NCI-H345 treated with DMSO at 0.1 percent for 48 hours (cell line): ENCODE measurements at regions not wholly inside any gene's neighbourhood (a gene's known extent, or its start where the extent isn't known, plus 50 kb on each side); places are given as distances from the start of the nearest gene placed in this dataset.
"Not testable (repeated sequence)": the region's sequence is repeated elsewhere in the genome, so short reads cannot be mapped to it uniquely, and the experiment has no call there.

Experiments
- DNase-seq: peaks from one replicate; lab custom pipeline; 2025; ENCODE audit not compliant: unreplicated experiment; lab: John Stamatoyannopoulos, UW

DNA sequence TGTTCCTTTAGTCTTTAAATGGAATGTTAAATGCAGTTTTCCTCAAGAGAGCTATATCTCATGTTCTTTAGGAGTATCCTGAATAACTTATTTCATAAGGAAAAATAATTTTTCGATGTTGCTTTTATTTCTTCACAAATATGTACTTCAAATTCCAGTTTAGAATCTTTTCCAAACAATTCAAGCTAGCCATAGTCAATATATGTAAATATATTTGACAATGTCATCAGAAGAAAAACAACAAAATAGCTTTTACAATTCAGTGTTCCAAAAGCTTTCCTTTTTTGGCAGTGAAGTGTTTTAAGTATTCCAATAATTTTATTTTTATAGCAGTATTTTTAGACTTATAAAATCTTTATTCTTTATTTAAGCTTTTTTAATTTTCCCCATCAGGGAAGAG is 1532.0 kb downstream of the PCDH18 start:
- DNase-seq: no peak

DNA sequence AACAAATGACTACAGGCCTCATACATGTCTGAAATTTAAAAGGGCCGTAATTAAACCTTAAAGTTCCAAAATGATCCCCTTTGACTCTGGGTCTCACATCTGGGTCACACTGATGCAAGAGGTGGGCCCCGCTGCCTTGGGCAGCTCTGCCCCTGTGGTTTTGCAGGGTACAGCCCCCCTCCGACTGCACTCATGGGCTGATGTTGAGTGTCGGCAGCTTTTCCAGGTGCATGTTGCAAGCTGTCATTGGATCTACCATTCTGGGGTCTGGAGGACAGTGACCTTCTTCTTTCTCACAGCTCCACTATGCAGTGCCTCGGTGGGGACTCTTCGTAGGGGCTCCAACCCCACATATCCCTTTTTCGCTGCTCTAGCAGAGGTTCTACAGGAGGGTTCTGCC is 1537.9 kb downstream of the PCDH18 start:
- DNase-seq: no peak

DNA sequence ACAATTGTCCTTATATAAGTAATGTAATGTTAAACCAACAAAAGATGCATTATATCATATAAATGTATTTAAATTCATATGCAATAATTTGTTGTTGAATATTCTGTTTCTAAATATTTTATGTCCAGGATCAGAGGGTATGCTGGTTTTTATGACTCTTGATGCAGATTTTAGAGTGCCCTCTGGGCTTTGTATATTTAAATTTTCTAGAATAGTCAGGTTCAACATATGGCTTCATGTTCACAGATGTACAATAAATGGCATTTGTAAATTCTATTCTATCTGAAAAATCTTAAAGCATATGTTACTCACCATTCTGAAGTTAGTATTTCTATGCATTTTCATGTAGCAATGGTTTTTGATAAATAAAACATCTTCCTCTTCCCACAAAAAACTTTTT is 1555.4 kb downstream of the PCDH18 start:
- DNase-seq: no peak

DNA sequence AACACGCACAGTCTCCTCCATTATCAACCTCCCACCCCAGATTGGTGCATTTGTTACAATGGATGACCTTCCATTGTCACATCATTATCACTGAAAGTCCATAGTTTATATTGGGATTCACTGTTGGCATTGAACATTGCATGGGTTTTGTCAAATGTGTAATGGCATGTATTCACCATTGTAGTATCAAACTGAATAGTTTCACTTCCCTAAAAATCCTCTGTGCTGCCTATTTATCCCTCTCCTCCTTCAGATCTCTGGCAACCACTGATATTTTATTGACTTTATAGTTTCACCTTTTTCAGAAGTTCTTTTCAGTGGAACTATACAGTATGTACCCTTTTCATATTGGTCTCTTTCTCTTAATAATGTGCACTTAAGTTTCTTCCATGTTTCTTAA is 1565.4 kb downstream of the PCDH18 start:
- DNase-seq: no peak

DNA sequence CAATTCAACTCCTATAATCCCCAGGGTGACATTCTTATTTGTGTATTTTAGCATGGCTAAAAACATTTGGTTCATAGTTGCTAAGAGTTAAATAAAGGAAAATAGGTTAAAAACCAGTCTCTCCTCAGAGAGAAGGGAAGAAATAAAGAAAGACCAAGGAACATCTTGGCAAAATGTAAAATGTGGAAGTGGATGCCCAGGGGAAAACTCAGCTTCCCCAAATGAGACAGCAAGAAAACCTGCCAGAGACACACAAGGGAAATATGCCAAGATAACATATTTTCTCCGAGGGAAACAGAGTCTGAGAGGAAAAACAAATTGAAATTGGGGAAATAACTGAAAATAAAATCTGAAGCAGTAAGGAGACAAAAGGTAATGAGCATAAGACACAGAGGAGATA is 1569.3 kb downstream of the PCDH18 start:
- DNase-seq: no peak

DNA sequence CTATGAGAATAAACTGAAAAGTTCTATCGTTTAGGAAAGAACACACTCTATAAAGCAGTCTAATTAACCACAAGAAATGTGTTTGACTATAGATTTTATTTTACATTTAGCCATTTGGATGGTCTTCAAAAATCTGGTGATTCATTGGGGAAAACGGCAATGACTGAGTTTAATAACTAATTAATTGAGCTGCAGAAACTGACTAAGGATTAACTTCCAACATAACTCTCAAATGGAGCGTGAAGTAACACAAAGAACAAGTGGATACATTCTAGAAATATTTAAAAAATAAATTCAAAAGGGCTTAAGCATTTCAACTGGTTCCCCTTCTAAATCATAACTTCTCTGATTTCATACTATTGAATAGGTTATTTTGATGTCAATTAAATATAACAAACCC is 1582.4 kb downstream of the PCDH18 start:
- no peak for DNase-seq

DNA sequence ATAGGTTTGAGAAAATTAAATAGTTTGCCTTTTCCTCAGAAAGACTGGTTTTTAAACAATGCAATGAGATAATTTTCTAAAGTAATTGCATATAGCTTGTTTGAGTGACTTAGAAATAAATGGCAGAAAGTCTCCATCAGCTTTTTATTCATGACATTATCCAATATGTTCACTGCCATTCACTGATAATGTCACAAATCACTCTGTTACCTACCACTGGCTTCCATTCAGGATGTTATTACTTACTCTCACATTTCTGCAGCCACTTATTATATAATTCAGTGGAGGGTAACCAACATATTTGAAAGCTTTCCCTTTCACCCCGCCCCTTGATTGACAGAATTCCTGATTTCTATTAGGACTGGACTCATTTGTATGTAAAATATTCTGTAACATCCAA is 1583.5 kb downstream of the PCDH18 start:
- no peak for DNase-seq

DNA sequence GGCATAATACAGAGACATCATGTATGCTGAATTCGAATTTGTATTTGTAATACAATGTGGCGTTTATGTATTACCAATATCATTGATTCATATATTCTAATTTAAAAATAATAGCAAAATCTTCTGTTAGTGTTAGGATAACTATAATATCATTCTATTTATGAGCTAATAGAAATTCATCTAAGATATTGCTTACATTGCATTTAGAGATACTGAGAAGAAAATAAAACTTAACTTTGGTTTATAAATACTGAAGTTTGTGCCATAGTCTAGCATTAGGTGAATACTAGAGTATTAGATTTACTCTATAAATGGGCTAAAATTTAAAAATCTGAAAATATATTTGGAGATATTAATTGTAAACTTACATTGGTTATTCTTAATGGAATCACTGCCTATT is 1590.6 kb downstream of the PCDH18 start:
- DNase-seq: no peak

DNA sequence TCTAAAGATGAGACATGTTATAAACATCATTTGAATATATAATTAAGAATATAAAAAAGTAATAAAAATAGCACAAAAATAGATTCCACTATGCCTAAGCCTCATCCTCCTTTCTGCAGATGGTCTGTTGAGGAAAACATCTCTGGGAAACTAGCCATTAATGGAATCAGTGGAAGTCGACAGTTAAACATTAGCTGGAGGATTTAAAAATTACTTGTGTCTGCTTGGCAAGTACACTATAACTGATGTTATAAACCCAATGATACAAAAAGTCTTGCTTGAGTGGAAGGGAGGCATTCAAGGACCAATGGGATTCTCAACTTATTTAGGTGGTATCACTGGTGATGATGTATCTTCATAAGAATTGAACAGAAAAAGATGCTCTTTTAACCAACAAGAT is 1598.3 kb downstream of the PCDH18 start:
- DNase-seq: no peak

DNA sequence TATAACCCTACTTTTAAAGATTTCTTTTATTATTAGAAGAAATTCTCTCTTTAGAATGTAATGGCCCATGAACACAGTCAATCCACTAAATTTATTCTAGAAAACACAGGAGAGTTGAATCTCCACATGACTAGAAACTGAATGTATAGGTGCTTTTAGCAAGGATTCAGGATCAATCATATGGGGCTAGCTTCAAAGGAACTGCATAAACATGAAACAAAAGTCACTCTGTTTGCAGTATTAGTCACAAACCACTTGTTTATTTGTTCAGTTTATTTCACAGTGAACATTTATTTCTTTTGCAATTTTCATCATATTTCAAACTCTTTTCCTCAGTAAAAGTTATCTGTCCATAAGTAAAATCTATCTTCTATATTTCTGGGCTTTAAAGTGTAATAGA is 1604.6 kb downstream of the PCDH18 start:
- no peak for DNase-seq

DNA sequence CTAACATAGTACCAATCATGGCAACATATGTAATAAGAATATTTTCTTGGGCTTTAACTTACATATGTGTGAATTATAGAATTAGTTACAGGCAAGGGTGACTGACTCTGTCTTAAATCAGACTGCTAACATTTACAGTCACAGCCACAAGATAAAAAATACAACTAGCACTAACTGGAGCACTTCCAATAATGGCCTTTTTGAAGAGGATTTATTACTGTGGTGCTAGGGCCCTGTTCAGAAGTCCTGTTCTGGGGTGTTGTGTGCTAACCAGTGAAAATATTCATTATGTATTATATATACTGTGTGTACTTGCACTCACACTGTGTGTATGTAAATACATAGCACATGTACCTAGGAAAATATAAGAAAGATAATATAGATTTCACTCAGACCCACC is 1611.2 kb downstream of the PCDH18 start:
- no peak for DNase-seq

DNA sequence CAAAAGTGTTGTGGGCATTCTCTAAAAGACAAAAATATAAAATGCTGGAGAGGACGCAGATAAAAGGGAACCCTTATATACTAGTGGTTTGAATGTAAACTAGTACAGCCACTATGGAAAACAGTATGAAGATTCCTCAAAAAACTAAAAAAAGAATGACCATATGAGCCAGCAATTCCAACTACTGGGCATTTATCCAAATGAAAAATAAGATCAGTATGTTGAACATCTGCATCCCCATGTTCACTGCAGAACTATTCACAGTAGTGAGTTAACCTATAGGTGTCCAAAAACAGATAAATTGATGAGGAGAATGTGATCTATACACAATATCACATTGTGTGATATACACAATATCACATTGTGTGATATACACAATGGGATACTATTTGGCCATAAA is 1615.3 kb downstream of the PCDH18 start:
- no peak for DNase-seq

DNA sequence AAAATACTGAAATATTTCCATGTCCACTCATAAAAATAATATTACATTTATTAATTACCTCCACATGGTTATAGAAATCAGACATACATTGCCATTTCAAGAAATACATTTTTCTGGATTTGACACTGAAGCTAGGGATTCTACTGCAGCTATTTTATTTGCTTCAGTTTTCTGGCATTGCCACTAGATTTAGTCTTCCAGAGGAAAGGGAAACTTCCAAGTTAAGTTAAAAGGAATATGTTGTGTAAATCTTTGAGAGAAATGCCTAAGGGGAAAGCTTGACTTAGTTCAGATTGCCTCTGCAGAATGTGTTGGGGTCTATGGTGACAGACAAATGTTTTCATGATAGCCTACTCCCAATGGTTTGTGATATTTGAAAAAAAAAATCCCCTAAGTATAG is 1631.3 kb downstream of the PCDH18 start:
- DNase-seq: no peak

DNA sequence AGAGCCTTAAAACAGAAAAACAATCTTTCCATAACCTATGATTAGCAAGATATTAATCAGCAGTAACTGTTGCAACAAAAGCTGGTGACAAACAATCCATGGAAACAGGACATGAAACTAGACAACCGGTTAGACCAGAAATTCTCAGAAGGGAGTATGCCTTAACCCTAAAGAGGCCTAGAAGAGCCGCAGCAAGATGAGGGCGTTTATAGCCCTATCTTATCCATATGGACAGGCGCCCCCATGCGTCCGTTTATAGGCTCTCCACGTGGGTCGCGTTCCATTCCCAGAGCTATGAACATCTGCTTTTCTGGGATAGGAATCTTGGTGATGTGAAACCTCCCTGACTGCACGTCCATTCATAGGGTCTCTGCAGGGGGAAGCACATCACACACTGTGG is 1662.7 kb upstream of the PABPC4L start:
- not testable (repeated sequence) for DNase-seq

DNA sequence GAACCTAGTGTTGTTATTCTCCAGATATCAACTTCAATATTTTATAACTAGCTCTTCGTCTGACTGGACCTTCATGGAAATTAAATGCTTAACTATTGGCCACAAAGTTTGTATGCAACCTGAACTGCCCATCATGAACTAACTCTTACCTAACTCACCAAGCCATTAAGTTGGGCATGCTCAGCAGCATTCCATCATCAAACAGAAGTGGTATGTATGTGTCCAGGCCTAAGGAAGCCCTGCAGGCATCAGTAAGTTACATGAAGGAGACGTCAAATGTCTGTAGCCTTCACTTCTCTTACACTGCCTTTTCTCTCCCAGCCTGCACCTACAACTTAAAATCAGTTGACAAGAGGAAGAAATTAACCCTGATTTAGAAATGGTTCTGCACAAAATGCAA is 1639.2 kb upstream of the PABPC4L start:
- DNase-seq: no peak

DNA sequence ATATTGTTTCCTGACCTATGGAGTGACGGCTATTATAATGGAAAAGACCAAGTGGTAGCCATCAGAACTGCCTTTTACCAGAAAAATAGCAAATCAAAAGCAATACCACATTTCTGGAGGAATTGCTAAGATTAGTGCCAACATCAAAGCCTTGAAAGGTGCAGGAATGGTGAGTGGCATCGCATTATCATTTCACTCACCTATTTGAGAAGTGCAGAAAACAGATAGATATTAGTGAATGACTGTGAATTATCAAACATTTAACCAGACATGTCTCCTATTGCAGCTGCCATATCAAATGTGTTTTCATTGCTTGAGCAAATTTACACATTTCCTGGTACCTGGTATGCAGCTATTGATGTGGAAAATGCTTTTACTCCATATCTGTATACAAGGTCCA is 1638.1 kb upstream of the PABPC4L start:
- DNase-seq: no peak

DNA sequence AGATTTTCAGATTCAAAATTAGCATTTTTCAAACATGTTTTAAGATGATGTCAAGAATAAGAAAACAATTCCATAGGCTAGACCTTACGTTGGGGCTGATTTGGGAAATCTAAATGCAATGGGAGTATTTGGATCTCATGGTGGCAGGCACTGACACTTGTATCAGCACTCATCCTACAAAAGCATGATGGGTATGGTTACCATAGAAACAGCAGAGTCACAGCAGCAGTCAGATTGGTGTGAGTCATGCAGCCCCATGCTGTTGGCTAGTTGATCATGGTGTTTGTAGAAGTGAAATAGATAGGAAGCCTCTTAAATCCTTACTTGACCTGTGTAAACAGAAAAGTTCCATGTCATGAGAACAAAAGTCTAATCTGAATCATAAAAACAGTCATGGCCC is 1637.3 kb upstream of the PABPC4L start:
- no peak for DNase-seq

DNA sequence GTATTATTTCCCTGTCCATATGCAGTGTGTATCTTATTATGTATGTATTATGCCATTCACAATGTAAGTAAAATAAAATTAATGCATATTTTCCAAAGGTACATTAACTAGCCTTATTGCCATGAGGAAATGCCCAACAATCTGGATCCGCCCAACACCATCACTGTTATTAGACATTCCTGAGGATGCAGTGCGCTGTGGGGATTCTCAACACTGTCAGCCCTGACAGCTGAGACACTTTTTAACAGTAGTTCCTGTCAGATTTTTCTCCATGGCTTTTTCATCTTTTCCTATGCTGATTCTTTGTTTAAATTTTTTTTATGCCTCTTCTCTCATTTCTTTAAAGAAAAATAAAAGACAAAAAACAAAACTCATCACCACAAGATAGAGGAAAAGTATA is 1632.9 kb upstream of the PABPC4L start:
- DNase-seq: no peak

DNA sequence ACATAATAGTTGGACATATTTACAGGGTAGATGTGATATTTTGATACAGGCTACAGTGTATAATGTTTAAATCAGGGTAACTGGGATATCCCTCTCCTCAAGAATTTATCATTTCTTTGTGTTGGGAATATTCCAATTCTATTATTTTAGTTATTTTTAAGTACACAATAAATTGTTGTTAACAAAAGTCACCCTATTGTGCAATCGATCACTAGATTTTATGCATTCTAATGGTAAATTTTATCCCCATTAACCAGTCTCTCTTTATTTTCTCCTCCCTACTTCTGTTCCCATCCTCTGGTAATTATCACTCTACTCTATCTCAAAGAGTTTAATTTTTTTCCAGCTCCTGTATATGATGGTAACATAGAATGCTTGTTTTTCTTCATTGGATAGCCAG is 1631.9 kb upstream of the PABPC4L start:
- DNase-seq: no peak

DNA sequence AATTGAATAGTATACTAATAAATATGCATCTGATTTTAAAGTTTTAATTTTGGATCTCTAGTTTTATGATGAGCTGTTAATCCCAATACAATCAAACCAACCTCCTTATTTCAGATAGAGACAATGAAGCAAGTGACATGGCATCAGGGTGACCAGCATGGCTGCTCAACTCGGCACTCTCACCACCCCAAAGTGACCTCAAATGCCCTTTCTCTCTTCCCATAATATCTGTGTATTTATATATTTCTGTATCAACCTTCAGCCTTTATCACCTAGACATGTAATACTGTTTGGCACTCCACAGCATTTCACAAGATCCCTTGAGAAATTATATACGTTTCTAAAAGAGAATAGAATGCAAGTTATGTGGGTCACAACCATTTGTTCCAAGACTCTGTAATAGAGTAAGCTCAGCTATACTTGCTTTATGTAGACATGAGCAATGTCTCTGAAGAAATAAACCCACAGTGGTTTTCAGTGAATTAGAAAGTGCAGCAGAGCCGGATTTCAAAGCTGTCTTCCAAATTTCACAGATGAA is 1623.2 kb upstream of the PABPC4L start:
- DNase-seq: no peak

DNA sequence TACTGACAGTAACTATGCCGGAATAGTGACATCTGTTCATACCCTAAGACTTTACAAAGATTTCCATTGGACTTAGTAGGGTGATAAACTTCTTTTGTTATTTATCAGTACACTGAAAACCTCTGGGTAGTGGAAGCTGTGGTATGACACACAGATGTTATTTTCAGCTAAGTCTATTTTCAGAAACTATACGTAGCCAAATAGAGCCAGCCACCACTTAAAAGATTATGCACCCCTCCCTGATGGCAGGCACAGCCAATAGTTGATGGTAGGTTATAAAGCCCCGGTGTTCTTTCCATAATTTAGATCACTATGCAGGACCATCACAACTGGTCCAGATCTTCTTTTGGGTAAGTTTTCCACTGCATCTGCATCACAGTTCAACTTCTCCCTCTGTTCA is 1603.2 kb upstream of the PABPC4L start:
- DNase-seq: no peak

DNA sequence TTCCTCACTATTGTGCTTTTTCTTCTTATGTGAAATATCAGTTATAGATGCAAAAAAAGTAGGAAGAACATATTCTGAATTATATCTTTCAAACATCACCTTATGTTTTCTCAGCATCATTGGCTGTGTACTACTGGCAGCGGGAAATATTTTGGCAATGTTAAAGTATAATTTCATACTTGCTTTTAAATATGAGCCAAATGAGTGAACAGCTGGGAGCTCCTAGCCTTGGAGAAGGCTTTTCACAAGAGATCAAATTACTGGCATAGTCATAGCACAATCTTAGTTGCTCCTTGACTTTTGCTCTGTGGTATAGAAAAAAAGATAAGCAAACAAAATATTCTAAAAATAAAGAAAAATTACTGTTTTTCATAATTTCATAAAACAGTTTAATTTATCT is 1575.8 kb upstream of the PABPC4L start:
- no peak for DNase-seq

DNA sequence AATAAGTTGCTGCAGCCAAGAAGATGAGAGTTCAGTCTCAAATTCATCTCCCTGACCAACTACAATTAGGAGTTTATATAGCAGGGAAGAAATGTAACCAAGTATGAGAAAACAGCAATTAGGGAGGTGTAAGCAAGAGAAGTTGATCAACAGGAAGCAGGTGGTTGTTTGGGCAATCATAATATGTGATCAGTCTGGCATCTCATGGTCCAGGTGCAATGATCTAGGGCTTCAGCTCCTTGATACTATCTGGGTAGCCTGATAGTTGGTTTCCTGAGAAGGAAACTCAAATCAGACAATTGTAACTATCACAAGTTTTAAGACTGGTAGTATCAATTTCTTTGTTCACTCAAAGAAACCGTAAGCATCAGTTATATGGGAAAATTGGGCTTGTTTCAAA is 1574.3 kb upstream of the PABPC4L start:
- DNase-seq: no peak

DNA sequence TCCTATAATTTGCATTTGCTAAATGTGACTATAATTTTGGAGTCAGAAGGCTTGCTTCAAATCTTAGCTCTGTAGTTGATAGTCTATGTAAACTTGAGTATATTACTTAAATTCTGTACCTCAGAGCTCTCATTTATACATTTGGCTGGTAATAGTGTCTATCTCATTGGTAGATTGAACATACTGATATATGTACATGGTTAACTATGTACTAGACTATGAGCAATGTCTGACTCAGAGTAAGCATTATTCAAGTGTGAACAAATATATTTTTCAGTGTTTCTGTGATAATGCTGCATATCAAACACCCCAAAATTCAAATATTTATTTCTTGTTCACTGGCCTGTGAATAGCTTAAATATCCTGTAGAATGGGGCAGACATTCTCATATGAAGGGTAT is 1568.9 kb upstream of the PABPC4L start:
- no peak for DNase-seq
